ENCODE measurements at regions not wholly inside any gene's neighbourhood (a gene's known extent, or its start where the extent isn't known, plus 50 kb on each side); places are given as distances from the start of the nearest gene placed in this dataset.

GRCh38 chr4:177611974-177612664 lies 169.9 kb upstream of the AGA start:
- TF ChIP-seq, protein P1, sequence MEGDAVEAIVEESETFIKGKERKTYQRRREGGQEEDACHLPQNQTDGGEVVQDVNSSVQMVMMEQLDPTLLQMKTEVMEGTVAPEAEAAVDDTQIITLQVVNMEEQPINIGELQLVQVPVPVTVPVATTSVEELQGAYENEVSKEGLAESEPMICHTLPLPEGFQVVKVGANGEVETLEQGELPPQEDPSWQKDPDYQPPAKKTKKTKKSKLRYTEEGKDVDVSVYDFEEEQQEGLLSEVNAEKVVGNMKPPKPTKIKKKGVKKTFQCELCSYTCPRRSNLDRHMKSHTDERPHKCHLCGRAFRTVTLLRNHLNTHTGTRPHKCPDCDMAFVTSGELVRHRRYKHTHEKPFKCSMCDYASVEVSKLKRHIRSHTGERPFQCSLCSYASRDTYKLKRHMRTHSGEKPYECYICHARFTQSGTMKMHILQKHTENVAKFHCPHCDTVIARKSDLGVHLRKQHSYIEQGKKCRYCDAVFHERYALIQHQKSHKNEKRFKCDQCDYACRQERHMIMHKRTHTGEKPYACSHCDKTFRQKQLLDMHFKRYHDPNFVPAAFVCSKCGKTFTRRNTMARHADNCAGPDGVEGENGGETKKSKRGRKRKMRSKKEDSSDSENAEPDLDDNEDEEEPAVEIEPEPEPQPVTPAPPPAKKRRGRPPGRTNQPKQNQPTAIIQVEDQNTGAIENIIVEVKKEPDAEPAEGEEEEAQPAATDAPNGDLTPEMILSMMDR (IDR thresholded peaks at IDR 0.05; ENCODE audit: low read length): no peak
- TF ChIP-seq EZH2 (optimal IDR thresholded peaks at IDR 0.05; ENCODE audit: low read depth, low read length) (no peak), EZH2phosphoT487 (IDR thresholded peaks at IDR 0.05; ENCODE audit: low read length) (no peak)

All from MM.1S (cell line).